Parathyroid adenoma (tissue), 2 donors: ENCODE measurements at regions not wholly inside any gene's neighbourhood (a gene's known extent, or its start where the extent isn't known, plus 50 kb on each side); places are given as distances from the start of the nearest gene placed in this dataset.

Experiments used
- H2AFZ ChIP-seq: fragments of 300-600 bp; sonication (generic); one replicate; pipeline ENCODE4 v1.7.0; 2017; ENCODE audit warnings: antibody characterized with exemption, mild to moderate bottlenecking
- H3K27ac ChIP-seq: fragments of 300-600 bp; sonication (generic); one replicate; pipeline ENCODE4 v1.7.0; 2017
- H3K27me3 ChIP-seq: fragments of 300-600 bp; sonication (generic); one replicate; pipeline ENCODE4 v1.7.0; 2017; ENCODE audit warnings: low read length; ENCODE audit not compliant: control insufficient read depth, insufficient read depth
- H3K36me3 ChIP-seq: fragments of 300-600 bp; sonication (generic); one replicate; pipeline ENCODE4 v1.7.0; 2017; ENCODE audit warnings: low read length; ENCODE audit not compliant: control insufficient read depth, insufficient read depth
- H3K4me1 ChIP-seq: fragments of 300-600 bp; sonication (generic); one replicate; pipeline ENCODE4 v1.7.0; 2017; ENCODE audit warnings: control low read depth
- H3K4me2 ChIP-seq: fragments of 300-600 bp; sonication (generic); one replicate; pipeline ENCODE4 v1.7.0; 2017; ENCODE audit warnings: low read length
- H3K4me3 ChIP-seq: fragments of 300-600 bp; sonication (generic); one replicate; pipeline ENCODE4 v1.7.0; 2017; ENCODE audit warnings: low read depth, low read length
- H3K79me2 ChIP-seq: fragments of 300-600 bp; sonication (generic); one replicate; pipeline ENCODE4 v1.7.0; 2017; ENCODE audit warnings: control low read depth
- H3K9ac ChIP-seq: fragments of 300-600 bp; sonication (generic); one replicate; pipeline ENCODE4 v1.7.0; 2017; ENCODE audit warnings: mild to moderate bottlenecking
- H3K9me3 ChIP-seq: fragments of 300-600 bp; sonication (generic); one replicate; pipeline ENCODE4 v1.7.0; 2017; ENCODE audit warnings: low read length; ENCODE audit not compliant: control insufficient read depth
- CTCF ChIP-seq: fragments of 300-600 bp; sonication (generic); IDR thresholded peaks from one replicate; pipeline ENCODE4 v1.7.0; 2017; ENCODE audit warnings: antibody characterized with exemption, mild to moderate bottlenecking
- donor health status: primary hyperparathyroidism.

- H3K79me2 ChIP-seq = no peaks in the 10 kb centered on the region
- H3K27ac ChIP-seq = no peak overlapping the region
- no peak overlapping the region for H3K9ac ChIP-seq
- H3K4me1 ChIP-seq = no peaks in the 10 kb centered on the region
- no peaks in the 10 kb centered on the region for H3K27me3 ChIP-seq
- H3K4me3 ChIP-seq = no peak overlapping the region
- no peaks in the 10 kb centered on the region for H3K9me3 ChIP-seq
- H3K36me3 ChIP-seq = no peaks in the 10 kb centered on the region
- no peak overlapping the region for H2AFZ ChIP-seq
- no peak overlapping the region for H3K4me2 ChIP-seq
- TF ChIP-seq CTCF = no peak
Observed at GRCh38 chr2:120534457-120534856, 188.5 kb downstream of the INHBB start.

GRCh38 chr2:120535081-120535480, 189.1 kb downstream of the INHBB start:
- Histone ChIP-seq H3K9ac (no peak overlapping the region), H3K79me2 (no peaks in the 10 kb centered on the region), H3K27ac (no peak overlapping the region), H3K27me3 (no peaks in the 10 kb centered on the region), H3K4me3 (no peak overlapping the region), H3K9me3 (no peaks in the 10 kb centered on the region), H3K36me3 (no peaks in the 10 kb centered on the region), H3K4me1 (no peaks in the 10 kb centered on the region), H3K4me2 (no peak overlapping the region), H2AFZ (no peak overlapping the region)
- TF ChIP-seq CTCF = no peak

- no peak overlapping the region for H3K9ac ChIP-seq
- H3K4me3 ChIP-seq = no peak overlapping the region
- H3K27me3 ChIP-seq = no peaks in the 10 kb centered on the region
- H3K9me3 ChIP-seq = no peaks in the 10 kb centered on the region
- no peak overlapping the region for H3K27ac ChIP-seq
- H3K4me2 ChIP-seq = no peak overlapping the region
- no peak overlapping the region for H2AFZ ChIP-seq
- H3K4me1 ChIP-seq = no peaks in the 10 kb centered on the region
- H3K36me3 ChIP-seq = no peaks in the 10 kb centered on the region
- no peak for TF ChIP-seq CTCF
- H3K79me2 ChIP-seq = no peaks in the 10 kb centered on the region
Observed at GRCh38 chr2:120536141-120536540, 190.2 kb downstream of the INHBB start.

GRCh38 chr2:120538691-120539423, 192.9 kb downstream of the INHBB start:
- H3K27me3 ChIP-seq = no peaks in the 10 kb centered on the region
- no peaks in the 10 kb centered on the region for H3K79me2 ChIP-seq
- no peaks in the 10 kb centered on the region for H3K36me3 ChIP-seq
- H3K4me2 ChIP-seq = no peak overlapping the region
- H3K4me3 ChIP-seq = no peak overlapping the region
- no peak overlapping the region for H3K9ac ChIP-seq
- no peaks in the 10 kb centered on the region for H3K4me1 ChIP-seq
- H3K27ac ChIP-seq = no peak overlapping the region
- no peak for TF ChIP-seq CTCF
- no peaks in the 10 kb centered on the region for H3K9me3 ChIP-seq
- H2AFZ ChIP-seq = no peak overlapping the region

GRCh38 chr2:120539424-120539936, 193.5 kb downstream of the INHBB start:
- H3K79me2 ChIP-seq = no peaks in the 10 kb centered on the region
- no peak overlapping the region for H3K4me2 ChIP-seq
- TF ChIP-seq CTCF = no peak
- H3K4me1 ChIP-seq = no peaks in the 10 kb centered on the region
- H3K9ac ChIP-seq = no peak overlapping the region
- no peaks in the 10 kb centered on the region for H3K9me3 ChIP-seq
- H2AFZ ChIP-seq = no peak overlapping the region
- no peak overlapping the region for H3K27ac ChIP-seq
- H3K27me3 ChIP-seq = no peaks in the 10 kb centered on the region
- H3K4me3 ChIP-seq = no peak overlapping the region
- no peaks in the 10 kb centered on the region for H3K36me3 ChIP-seq
